Vagina (tissue), 2 donors: ENCODE measurements at regions not wholly inside any gene's neighbourhood (a gene's known extent, or its start where the extent isn't known, plus 50 kb on each side); places are given as distances from the start of the nearest gene placed in this dataset.

Experiments
- CTCF ChIP-seq, 3 experiments: fragments of 450-650 bp in 2 of 3; fragments of 200-600 bp in 1 of 3; sonication (generic) in 1 of 3; IDR thresholded peaks; one replicate each; pipeline ENCODE4 v1.5.1; 2017 to 2019; ENCODE audit warnings: antibody characterized with exemption in 3 of 3, mild to moderate bottlenecking in 2 of 3, moderate library complexity in 2 of 3
- POLR2A ChIP-seq, 2 donors: fragments of 450-650 bp; IDR thresholded peaks; one replicate each; pipeline ENCODE4 v1.6.1; 2017; ENCODE audit warnings: antibody characterized with exemption in 2 of 2, mild to moderate bottlenecking in 2 of 2, moderate library complexity in 2 of 2
- POLR2AphosphoS5 ChIP-seq, 2 donors: sonication (generic); formaldehyde crosslinking; IDR thresholded peaks; one replicate each; pipeline ENCODE4 v1.9.0; 2017; ENCODE audit warnings: antibody characterized with exemption in 2 of 2, mild to moderate bottlenecking in 2 of 2, low read depth in 1 of 2; ENCODE audit not compliant: insufficient read depth in 1 of 2

DNA sequence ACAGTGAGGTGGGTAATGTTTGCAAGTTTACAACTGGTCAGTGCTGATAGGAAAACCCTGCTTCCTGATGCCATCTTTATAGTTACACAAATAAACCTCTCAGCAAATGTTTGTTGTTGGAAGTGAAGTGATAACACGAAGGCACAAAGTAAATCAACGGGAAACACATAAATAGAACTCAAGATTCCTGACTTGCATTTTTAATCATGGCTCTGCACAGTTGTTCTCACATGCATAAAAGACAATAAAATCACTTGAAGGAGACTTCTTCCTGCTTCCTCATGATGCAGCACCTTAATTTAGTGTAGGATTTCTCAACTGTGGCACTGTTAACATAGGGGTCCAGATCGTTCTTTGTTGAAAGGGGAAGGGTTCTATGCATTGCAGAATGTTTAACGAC, 907.7 kb downstream of the RAB28 start:
- no peak for TF ChIP-seq POLR2AphosphoS5 (IDR thresholded peaks at IDR 0.05; ENCODE audit: insufficient read depth in 1 of 2, low read depth in 1 of 2)
- no peak for TF ChIP-seq CTCF (IDR thresholded peaks at IDR 0.05)
- no peak for TF ChIP-seq POLR2A (IDR thresholded peaks at IDR 0.05)
